NCI-H2171 treated with DMSO at 0.1 percent for 48 hours (cell line): ENCODE measurements at regions not wholly inside any gene's neighbourhood (a gene's known extent, or its start where the extent isn't known, plus 50 kb on each side); places are given as distances from the start of the nearest gene placed in this dataset.

Experiments used
- DNase-seq: peaks from one replicate; lab custom pipeline; 2025; lab: John Stamatoyannopoulos, UW

- DNase-seq = no peak
These were observed 75.3 kb upstream of the PLCL2 start for GRCh38 chr3:16809482-16809881.

DNA sequence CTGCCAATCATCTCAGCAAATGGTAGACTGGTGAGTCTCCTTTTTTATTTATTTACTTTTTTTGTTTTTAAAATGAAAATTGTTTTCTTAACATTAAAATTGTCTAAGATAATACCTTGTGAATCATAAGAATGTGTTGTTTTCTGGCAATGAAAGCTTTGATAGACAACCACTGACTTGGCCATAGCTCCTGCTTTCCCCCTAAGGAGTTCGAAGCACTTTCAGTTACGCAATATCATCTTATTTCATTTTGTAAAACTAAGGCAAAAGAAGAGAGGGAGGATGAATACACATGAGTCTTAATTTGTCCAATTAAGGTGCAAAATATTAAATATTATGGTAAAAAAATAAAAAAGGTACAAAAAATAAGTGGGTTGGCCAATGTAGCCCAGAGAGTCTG lies 74.8 kb upstream of the PLCL2 start:
- no peak for DNase-seq

GRCh38 chr3:16810593-16811367 lies 74.0 kb upstream of the PLCL2 start:
- DNase-seq = no peak

DNA sequence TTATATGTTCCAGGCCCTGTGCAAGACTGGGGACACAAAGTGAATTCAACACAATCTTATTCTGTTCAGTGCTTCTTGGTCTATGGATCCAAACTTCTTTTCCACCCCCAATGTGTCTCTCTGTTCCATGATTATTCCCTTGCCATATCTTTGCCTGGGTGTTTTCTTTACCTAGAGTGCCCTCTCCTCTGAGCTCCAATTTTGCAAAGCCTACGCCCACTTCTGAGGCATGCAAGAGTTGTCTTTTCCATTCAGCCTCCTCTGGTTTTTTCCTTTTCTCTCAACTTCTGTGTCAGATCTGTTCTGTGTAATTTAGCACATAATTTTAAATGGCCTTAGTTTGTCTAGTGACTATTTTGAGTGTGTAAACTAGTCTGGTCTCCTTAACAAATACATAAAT lies 72.8 kb upstream of the PLCL2 start:
- no peak for DNase-seq

GRCh38 chr3:16813336-16813735 lies 71.4 kb upstream of the PLCL2 start:
- no peak for DNase-seq

GRCh38 chr3:16816048-16816780 lies 68.5 kb upstream of the PLCL2 start:
- peak; percentile 18 for DNase-seq

DNA sequence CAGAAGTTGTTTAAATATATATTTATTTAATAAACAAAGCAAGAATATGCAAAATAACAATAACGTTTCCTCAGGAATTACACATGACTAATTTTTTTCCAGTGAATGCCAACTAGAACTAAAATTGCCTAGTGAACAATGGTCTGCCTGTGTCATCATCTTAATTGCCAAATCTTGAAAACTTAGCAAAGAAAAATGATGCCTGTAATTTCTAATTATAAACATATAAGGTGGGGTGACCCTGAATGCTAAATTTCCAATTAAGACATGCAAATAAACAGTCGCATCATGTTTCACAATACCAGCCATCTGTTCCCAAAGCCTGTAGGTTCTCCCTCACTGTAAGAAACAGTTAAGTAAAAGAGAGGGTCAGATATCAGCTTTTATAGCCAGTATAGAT lies 67.6 kb upstream of the PLCL2 start:
- peak; percentile 84 for DNase-seq

- DNase-seq = no peak
These were observed 66.6 kb upstream of the PLCL2 start for GRCh38 chr3:16818194-16818593.

DNA sequence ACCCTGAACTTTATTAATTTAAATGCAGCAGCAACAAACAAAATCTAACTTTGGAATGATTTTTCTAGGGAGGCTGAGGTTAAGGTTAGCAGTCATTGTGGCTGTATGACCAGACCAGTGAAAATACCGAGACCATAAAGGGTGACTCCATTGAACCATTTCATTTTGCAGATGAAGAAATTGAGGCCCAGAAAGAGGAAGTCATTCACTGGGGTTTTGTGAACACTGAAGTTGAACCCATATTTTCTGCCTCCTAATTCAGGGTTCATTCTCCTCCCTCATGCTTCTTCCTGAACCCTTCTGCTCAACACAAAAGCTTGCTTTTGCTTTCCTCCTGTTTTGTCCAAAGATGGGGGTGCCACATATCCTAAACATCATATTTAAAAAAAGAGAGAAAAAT lies 65.8 kb upstream of the PLCL2 start:
- no peak for DNase-seq

- DNase-seq = no peak
These were observed 64.3 kb upstream of the PLCL2 start for GRCh38 chr3:16820485-16820884.

DNA sequence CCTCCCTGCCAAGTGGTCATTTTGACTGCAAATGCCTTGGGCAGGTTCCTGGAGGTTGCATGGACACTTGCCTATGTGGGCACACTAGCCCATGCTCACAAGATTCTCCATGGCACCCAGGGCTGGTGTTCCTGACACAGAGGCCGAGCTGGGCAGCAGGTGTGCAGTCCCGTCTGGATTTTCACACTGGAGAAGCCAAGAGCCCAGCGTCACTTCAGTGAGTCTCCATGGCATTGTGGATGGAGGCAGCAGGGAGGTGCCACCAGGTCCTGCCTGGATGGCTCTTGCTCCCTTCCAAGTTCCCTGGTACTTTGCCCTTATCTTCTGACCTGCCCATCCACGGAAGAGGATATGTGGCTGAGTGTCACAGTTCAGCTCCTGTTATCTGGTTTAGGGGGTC lies 63.7 kb upstream of the PLCL2 start:
- no peak for DNase-seq

DNA sequence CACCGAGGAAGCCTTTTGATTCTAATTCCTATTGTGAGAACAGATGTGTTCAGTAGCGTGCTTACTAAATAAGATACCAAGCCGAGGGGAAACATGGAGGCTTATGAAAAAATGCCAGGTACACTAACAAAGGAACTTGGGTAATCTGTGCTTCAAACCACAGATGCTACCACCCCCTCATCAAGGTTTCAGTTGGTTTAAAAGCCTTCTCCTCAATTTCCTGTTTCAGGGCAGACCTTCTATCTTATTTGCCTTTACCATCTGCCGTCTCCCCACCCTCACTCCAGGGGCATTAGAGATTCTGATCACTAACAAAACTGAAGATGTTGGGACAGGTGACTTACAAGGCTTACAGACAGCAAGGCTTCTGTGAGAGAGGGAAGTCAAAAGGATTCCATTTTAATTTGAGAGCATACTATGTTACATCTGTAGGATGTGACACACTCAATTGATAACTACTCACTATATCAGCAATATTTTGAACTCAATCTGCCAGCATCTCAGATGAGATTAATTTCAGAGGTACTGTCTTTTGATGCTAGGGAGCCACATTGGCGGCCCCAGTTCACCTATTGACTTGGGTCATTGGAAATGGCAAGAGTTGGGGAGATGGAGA lies 60.6 kb upstream of the PLCL2 start:
- peak; percentile 90 for DNase-seq

DNA sequence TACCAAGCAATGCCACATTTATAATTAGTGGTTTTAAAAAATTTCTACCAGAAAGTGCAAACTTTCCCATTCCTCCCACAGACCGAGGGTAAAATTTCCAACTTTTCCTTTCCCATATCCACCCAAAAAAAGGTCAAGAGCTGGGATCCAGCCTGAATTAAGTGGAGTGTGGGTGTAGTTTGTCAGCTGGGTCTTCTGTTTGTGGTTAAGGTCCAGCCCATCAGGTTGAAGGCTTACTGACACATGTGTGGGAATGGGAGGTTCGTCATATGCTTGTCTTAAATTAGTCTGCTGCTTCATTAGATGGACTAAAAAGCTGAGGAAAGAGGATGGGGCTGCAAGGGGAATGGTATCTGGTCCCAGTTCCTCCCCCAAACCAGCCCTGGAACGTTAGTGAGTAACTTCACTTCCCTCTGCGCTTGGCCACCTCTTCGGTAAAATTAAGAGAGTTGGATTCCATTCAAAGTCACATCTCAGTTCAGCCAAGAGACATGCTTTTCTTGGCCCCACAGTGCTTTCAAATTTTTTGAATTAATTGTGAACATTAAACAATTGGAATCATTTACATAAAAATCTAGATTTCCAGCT lies 59.0 kb upstream of the PLCL2 start:
- no peak for DNase-seq

DNA sequence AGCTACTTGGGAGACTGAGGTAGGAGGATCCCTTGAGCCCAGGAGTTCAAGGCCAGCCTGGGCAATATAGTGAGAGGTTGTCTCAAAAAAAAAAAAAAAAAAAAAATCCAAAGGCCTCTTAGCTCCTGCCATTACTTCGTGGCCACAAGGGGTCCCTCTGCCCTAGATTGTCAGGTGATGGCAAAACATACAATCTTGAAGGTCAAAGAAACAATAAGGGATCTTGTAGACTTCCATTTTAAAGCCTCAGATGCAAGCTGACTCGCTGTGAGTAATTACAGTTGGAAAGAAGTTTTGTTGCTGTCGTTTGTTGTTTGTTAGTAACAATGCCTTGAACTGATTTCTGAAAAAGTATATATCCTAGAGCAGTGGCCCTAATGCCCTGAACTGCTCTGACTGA lies 55.9 kb upstream of the PLCL2 start:
- no peak for DNase-seq

DNA sequence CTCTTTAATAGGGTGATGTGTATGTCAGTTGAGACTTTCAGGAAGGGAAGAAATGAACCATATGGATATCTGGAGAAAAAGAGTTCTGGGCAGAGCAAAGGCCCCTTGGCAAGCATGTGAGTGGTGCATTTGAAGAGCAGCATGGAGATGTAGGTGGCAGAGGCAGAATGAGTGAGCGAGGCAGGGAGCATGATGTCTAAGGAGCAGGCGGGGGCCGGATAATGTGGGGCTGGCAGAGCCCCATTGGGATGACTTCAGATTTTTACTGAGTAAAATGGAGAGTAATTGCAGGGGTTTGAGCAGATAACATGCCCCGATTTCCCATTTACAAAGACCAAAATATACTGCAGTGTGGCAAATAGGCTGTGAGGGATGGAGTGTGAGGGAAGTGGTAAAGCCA lies 52.9 kb upstream of the PLCL2 start:
- no peak for DNase-seq

DNA sequence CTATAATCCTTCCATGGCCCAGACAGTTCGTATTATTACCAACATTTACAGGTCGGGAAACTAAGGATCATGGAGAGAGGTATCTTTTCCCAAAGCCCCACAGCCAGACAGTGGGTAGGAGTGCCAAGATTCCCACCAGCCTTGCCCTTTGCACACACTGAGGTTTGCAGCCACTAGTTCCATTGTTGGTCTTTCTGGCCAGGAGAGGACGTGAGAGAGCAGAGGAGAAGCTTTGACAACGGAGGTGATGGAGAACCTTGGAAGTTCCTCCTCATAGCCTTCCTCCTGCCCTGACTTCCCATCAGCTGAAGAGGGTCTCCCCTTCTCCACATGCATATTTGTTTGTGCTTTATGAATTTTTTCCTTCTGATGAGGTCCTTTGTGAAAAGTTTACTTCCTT lies 50.5 kb upstream of the PLCL2 start:
- DNase-seq = no peak

- no peak for DNase-seq
These were observed 50.0 kb upstream of the PLCL2 start for GRCh38 chr3:16834753-16835152.
